GM18907 (cell line): ENCODE measurements at regions not wholly inside any gene's neighbourhood (a gene's known extent, or its start where the extent isn't known, plus 50 kb on each side); places are given as distances from the start of the nearest gene placed in this dataset.
"Not testable (repeated sequence)": the region's sequence is repeated elsewhere in the genome, so short reads cannot be mapped to it uniquely, and the experiment has no call there.

ENCODE experiments used
- ATAC-seq: cut with Tn5 transposase; IDR thresholded peaks from one replicate; pipeline ENCODE4 v1.9.1; 2021; ENCODE audit warnings: mild to moderate bottlenecking, moderate library complexity; ENCODE audit not compliant: unreplicated experiment

- not testable (repeated sequence) for ATAC-seq
Observed at GRCh38 chr5:176018598-176018997, 50.5 kb upstream of the THOC3 start.

GRCh38 chr5:176020852-176021251 lies 52.7 kb upstream of the THOC3 start:
- ATAC-seq, result not testable (repeated sequence)

- not testable (repeated sequence) for ATAC-seq
Observed at GRCh38 chr5:176023535-176023934, 55.4 kb upstream of the THOC3 start.

GRCh38 chr5:176029445-176029844 lies 61.3 kb upstream of the THOC3 start:
- not testable (repeated sequence) for ATAC-seq

GRCh38 chr5:176030361-176031117 lies 62.4 kb upstream of the THOC3 start:
- ATAC-seq, result not testable (repeated sequence)

GRCh38 chr5:176031118-176031510 lies 63.0 kb upstream of the THOC3 start:
- not testable (repeated sequence) for ATAC-seq

GRCh38 chr5:176033186-176033585 lies 65.1 kb upstream of the THOC3 start:
- ATAC-seq, result not testable (repeated sequence)

- ATAC-seq, result not testable (repeated sequence)
Observed at GRCh38 chr5:176034407-176035200, 66.5 kb upstream of the THOC3 start.

- ATAC-seq, result not testable (repeated sequence)
Observed at GRCh38 chr5:176035201-176035530, 67.1 kb upstream of the THOC3 start.

- ATAC-seq, result not testable (repeated sequence)
Observed at GRCh38 chr5:176035816-176036308, 67.7 kb upstream of the THOC3 start.

- not testable (repeated sequence) for ATAC-seq
Observed at GRCh38 chr5:176036391-176036790, 68.3 kb upstream of the THOC3 start.

- not testable (repeated sequence) for ATAC-seq
Observed at GRCh38 chr5:176037190-176037589, 69.1 kb upstream of the THOC3 start.

- not testable (repeated sequence) for ATAC-seq
Observed at GRCh38 chr5:176040105-176040801, 72.1 kb upstream of the THOC3 start.

GRCh38 chr5:176041248-176041994 lies 73.3 kb upstream of the THOC3 start:
- ATAC-seq, result not testable (repeated sequence)

GRCh38 chr5:176042020-176042658 lies 74.0 kb upstream of the THOC3 start:
- ATAC-seq, result not testable (repeated sequence)

GRCh38 chr5:176043252-176043829 lies 75.2 kb upstream of the THOC3 start:
- not testable (repeated sequence) for ATAC-seq

- ATAC-seq, result not testable (repeated sequence)
Observed at GRCh38 chr5:176043986-176044385, 75.9 kb upstream of the THOC3 start.

- not testable (repeated sequence) for ATAC-seq
Observed at GRCh38 chr5:176044431-176044830, 76.3 kb upstream of the THOC3 start.

- not testable (repeated sequence) for ATAC-seq
Observed at GRCh38 chr5:176045442-176045841, 77.3 kb upstream of the THOC3 start.

GRCh38 chr5:176048671-176049070 lies 80.6 kb upstream of the THOC3 start:
- not testable (repeated sequence) for ATAC-seq
